IMR-90 (cell line): ENCODE measurements at regions not wholly inside any gene's neighbourhood (a gene's known extent, or its start where the extent isn't known, plus 50 kb on each side); places are given as distances from the start of the nearest gene placed in this dataset.
A peak's percentile ranks its signal among the peaks of the same experiment; 100 is the strongest.

Experiments
- ATAC-seq: fragments of 200-7000 bp; cut with Tn5 transposase; 2 replicates; pipeline ENCODE4 v1.9.1; 2020; ENCODE audit warnings: low read depth, mild to moderate bottlenecking, moderate library complexity
- BruUV-seq: library from RNA; stranded (reverse); fragments of 400-500 nt; replicated peaks from 2 replicates; lab custom pipeline; 2021; lab: Mats Ljungman, UMichigan
- CTCF ChIA-PET: fragments of 300-600 bp; formaldehyde crosslinking; extraction: SDS; loops from one replicate; lab custom pipeline; 2021; ENCODE audit warnings: antibody characterized with exemption; lab: Yijun Ruan, JAX
- POLR2A ChIA-PET: fragments of 300-600 bp; sonication (Branson Sonifier 250); formaldehyde crosslinking; loops from one replicate; lab custom pipeline; 2022; ENCODE audit warnings: antibody characterized with exemption; ENCODE audit not compliant: unreplicated experiment; lab: Charles Lee
- DNase-seq: peaks from one replicate; pipeline ENCODE4 v3.0.0; 2013
- H2AFZ ChIP-seq: replicated peaks from 2 replicates; pipeline ENCODE3; 2013; ENCODE audit warnings: low read length, mild to moderate bottlenecking; ENCODE audit not compliant: poor library complexity
- H2AK5ac ChIP-seq: 2 replicates; pipeline ENCODE4 v1.6.1; 2013; ENCODE audit warnings: low read depth, low read length, inconsistent platforms
- H2AK9ac ChIP-seq: replicated peaks from 2 replicates; pipeline ENCODE3; 2013; ENCODE audit warnings: mild to moderate bottlenecking, low read depth, low read length, moderate library complexity; ENCODE audit not compliant: poor library complexity
- H2BK120ac ChIP-seq: 2 replicates; pipeline ENCODE4 v1.6.1; 2013; ENCODE audit warnings: low read depth, low read length, inconsistent platforms
- H2BK15ac ChIP-seq: 3 replicates; pipeline ENCODE4 v1.6.1; 2013; ENCODE audit warnings: low read depth, low read length, inconsistent platforms
- H2BK20ac ChIP-seq: 2 replicates; pipeline ENCODE4 v1.6.1; 2013; ENCODE audit warnings: low read depth, mild to moderate bottlenecking, inconsistent platforms, low read length, moderate library complexity
- H2BK5ac ChIP-seq: 2 replicates; pipeline ENCODE4 v1.6.1; 2013; ENCODE audit warnings: mild to moderate bottlenecking, low read depth, low read length, inconsistent platforms; ENCODE audit not compliant: poor library complexity, severe bottlenecking
- H3K14ac ChIP-seq: replicated peaks from 2 replicates; pipeline ENCODE4 v1.6.1; 2013; ENCODE audit warnings: low read depth, low read length, inconsistent platforms
- H3K18ac ChIP-seq: 2 replicates; pipeline ENCODE4 v1.6.1; 2013; ENCODE audit warnings: low read depth, low read length, control low read depth
- H3K23ac ChIP-seq: 2 replicates; pipeline ENCODE4 v1.6.1; 2013; ENCODE audit warnings: low read depth, low read length, inconsistent platforms
- H3K27ac ChIP-seq: 2 replicates; pipeline ENCODE4 v1.5.1; 2013; ENCODE audit warnings: mild to moderate bottlenecking, control low read depth, low read length; ENCODE audit not compliant: insufficient read depth
- H3K27me3 ChIP-seq: 2 replicates; pipeline ENCODE4 v1.6.1; 2013; ENCODE audit warnings: low read length; ENCODE audit not compliant: control insufficient read depth, insufficient read depth
- H3K36me3 ChIP-seq: 2 replicates; pipeline ENCODE4 v1.6.1; 2013; ENCODE audit warnings: low read length, mixed read lengths; ENCODE audit not compliant: control insufficient read depth, insufficient read depth
- H3K4ac ChIP-seq: 2 replicates; pipeline ENCODE4 v1.6.1; 2013; ENCODE audit warnings: low read depth, low read length, inconsistent platforms
- H3K4me1 ChIP-seq: 2 replicates; pipeline ENCODE4 v1.6.1; 2013; ENCODE audit warnings: low read length, mixed read lengths; ENCODE audit not compliant: control insufficient read depth, insufficient read depth
- H3K4me2 ChIP-seq: 2 replicates; pipeline ENCODE4 v1.6.1; 2013; ENCODE audit warnings: low read depth, mild to moderate bottlenecking, control low read depth, low read length, moderate library complexity
- H3K4me3 ChIP-seq: 2 replicates; pipeline ENCODE4 v1.5.1; 2013; ENCODE audit warnings: low read depth, mild to moderate bottlenecking, control low read depth, low read length, moderate library complexity; ENCODE audit not compliant: insufficient read depth
- H3K56ac ChIP-seq: 2 replicates; pipeline ENCODE4 v1.6.1; 2013; ENCODE audit warnings: low read length, inconsistent platforms; ENCODE audit not compliant: insufficient read depth; ENCODE audit errors: extremely low read depth
- H3K79me1 ChIP-seq, 2 experiments: 2 replicates each; pipeline ENCODE4 v1.6.1; 2013; ENCODE audit warnings: low read length in 2 of 2, inconsistent platforms in 1 of 2, low read depth in 1 of 2
- H3K9ac ChIP-seq: 2 replicates; pipeline ENCODE4 v1.6.1; 2013; ENCODE audit warnings: low read depth, low read length, control low read depth
- H3K9me1 ChIP-seq: 2 replicates; pipeline ENCODE4 v1.6.1; 2013; ENCODE audit warnings: low read length, inconsistent platforms; ENCODE audit not compliant: insufficient read depth
- H3K9me3 ChIP-seq: 2 replicates; pipeline ENCODE4 v1.6.1; 2013; ENCODE audit warnings: low read length; ENCODE audit not compliant: control insufficient read depth, insufficient read depth
- H4K20me1 ChIP-seq: 2 replicates; pipeline ENCODE4 v1.6.1; 2013; ENCODE audit warnings: low read length, inconsistent platforms; ENCODE audit not compliant: insufficient read depth
- H4K5ac ChIP-seq: 2 replicates; pipeline ENCODE4 v1.6.1; 2013; ENCODE audit warnings: mild to moderate bottlenecking, low read depth, low read length, control low read depth
- H4K8ac ChIP-seq, 2 experiments: 2 replicates each; pipeline ENCODE4 v1.6.1; 2013; ENCODE audit warnings: low read depth in 2 of 2, low read length in 2 of 2, control low read depth in 1 of 2, inconsistent platforms in 1 of 2
- H4K91ac ChIP-seq: 2 replicates; pipeline ENCODE4 v1.6.1; 2013; ENCODE audit warnings: low read depth, low read length, inconsistent platforms; ENCODE audit not compliant: insufficient read depth
- CHD1 ChIP-seq: IDR thresholded peaks from 2 replicates; pipeline ENCODE4 v1.6.1; 2012; ENCODE audit warnings: low read depth, low read length, improper control_type of control experiment
- CTCF ChIP-seq: conservative IDR thresholded peaks from 2 replicates; pipeline ENCODE4 v1.5.1; 2012; ENCODE audit warnings: mild to moderate bottlenecking, low read depth, low read length, improper control_type of control experiment
- FOS ChIP-seq: fragments of 150-350 bp; IDR thresholded peaks from 2 replicates; pipeline ENCODE4 v1.6.1; 2016; ENCODE audit warnings: low read depth, low read length
- MXI1 ChIP-seq: IDR thresholded peaks from 2 replicates; pipeline ENCODE4 v1.6.1; 2012; ENCODE audit warnings: low read depth, mild to moderate bottlenecking, low read length, moderate library complexity, borderline replicate concordance
- NFE2L2 ChIP-seq: fragments of 150-350 bp; IDR thresholded peaks from 2 replicates; pipeline ENCODE4 v1.6.1; 2016; ENCODE audit warnings: low read depth, mild to moderate bottlenecking, low read length
- POLR2A ChIP-seq: IDR thresholded peaks from 2 replicates; pipeline ENCODE4 v1.6.1; 2012; ENCODE audit warnings: mild to moderate bottlenecking, low read depth, low read length
- RAD21 ChIP-seq: IDR thresholded peaks from 2 replicates; pipeline ENCODE4 v1.6.1; 2012; ENCODE audit warnings: low read length, improper control_type of control experiment
- RCOR1 ChIP-seq: IDR thresholded peaks from 2 replicates; pipeline ENCODE4 v1.6.1; 2012; ENCODE audit warnings: mild to moderate bottlenecking, low read length, improper control_type of control experiment; ENCODE audit not compliant: insufficient replicate concordance
- RFX5 ChIP-seq: IDR thresholded peaks from 2 replicates; pipeline ENCODE4 v1.8.0; 2012; ENCODE audit warnings: low read depth, mild to moderate bottlenecking, low read length, moderate library complexity
- SMC3 ChIP-seq: fragments of 150-350 bp; IDR thresholded peaks from 2 replicates; pipeline ENCODE4 v1.6.1; 2016; ENCODE audit warnings: low read depth, mild to moderate bottlenecking, antibody characterized with exemption, low read length, moderate library complexity
- USF2 ChIP-seq: fragments of 150-350 bp; IDR thresholded peaks from 2 replicates; pipeline ENCODE4 v1.6.1; 2017; ENCODE audit warnings: mild to moderate bottlenecking, antibody characterized with exemption, low read length, low read depth
- WGBS, 2 experiments: methylation state at CpG; one replicate each; pipeline versions ENCODE4 v1.1.5 to v1.1.7; 2013; ENCODE audit warnings: missing lambda C conversion rate in 2 of 2; ENCODE audit not compliant: insufficient read length in 1 of 2; ENCODE audit errors: extremely low coverage in 2 of 2; 5-methylcytosine and 5-hydroxymethylcytosine counted together
- dilution Hi-C: fragments of 300-500 bp; cut with HindIII; formaldehyde crosslinking; loops from one replicate; pipeline ENCODE4 v1.14.3; 2018; ENCODE audit warnings: low sequenced_read_pairs; ENCODE audit not compliant: unreplicated experiment
- in situ Hi-C: fragments of 300-500 bp; cut with MboI; formaldehyde crosslinking; loops from 3 replicates; pipeline ENCODE4 v1.14.3; 2019; ENCODE audit warnings: low sequenced_read_pairs, inconsistent platforms, mixed read lengths
- intact Hi-C: fragments of 100-400 bp; cut with micrococcal nuclease; formaldehyde crosslinking; loops from 2 replicates; pipeline ENCODE4 v1.10.0; 2022

GRCh38 chr21:27796106-27796505 is 829.2 kb upstream of the ADAMTS5 start:
- DNase-seq (peak; percentile 68), ATAC-seq (peak; percentile 75)
- no TSS peak for BruUV-seq
- no peak overlapping the region for H3K27ac ChIP-seq
- no peaks in the 10 kb centered on the region for H3K79me1 ChIP-seq
- no peak overlapping the region for H4K8ac ChIP-seq
- H3K23ac ChIP-seq: no peak overlapping the region
- H2BK20ac ChIP-seq: no peak overlapping the region
- no peaks in the 10 kb centered on the region for H3K36me3 ChIP-seq
- no peak overlapping the region for H3K4me2 ChIP-seq
- no peak overlapping the region for H2AK9ac ChIP-seq
- no peak overlapping the region for H3K56ac ChIP-seq
- ChIA-PET POLR2A (interaction anchor here (0.7 kb wide), 1 partner anchor 22 kb away, joined by 3 read pairs; no protein-coding TSS in a partner anchor), CTCF (interaction anchor here (0.7 kb wide), 2 partner anchors 10 to 834 kb away, joined by 3 read pairs; no protein-coding TSS in a partner anchor)
- H3K9me3 ChIP-seq: no peaks in the 10 kb centered on the region
- H2BK15ac ChIP-seq: no peak overlapping the region
- H2BK120ac ChIP-seq: no peak overlapping the region
- H4K5ac ChIP-seq: no peak overlapping the region
- H3K4me1 ChIP-seq: no peaks in the 10 kb centered on the region
- dilution Hi-C loops (no loop called here), intact Hi-C loops (loop anchor here (5.0 kb wide), 1 partner anchor 949 kb away; the partner anchor contains the start of gene ADAMTS1), in situ Hi-C loops (no loop called here)
- no peak overlapping the region for H3K14ac ChIP-seq
- H3K4me3 ChIP-seq: no peak overlapping the region
- no peak overlapping the region for H2BK5ac ChIP-seq
- no peaks in the 10 kb centered on the region for H4K20me1 ChIP-seq
- no peak overlapping the region for H4K91ac ChIP-seq
- WGBS, 2 experiments: no CpG with 5 or more reads among the region's 2 CpGs
- no peak overlapping the region for H3K18ac ChIP-seq
- no peak for TF ChIP-seq SMC3
- no peak for TF ChIP-seq CTCF
- TF ChIP-seq MXI1: no peak
- no peak for TF ChIP-seq CHD1
- TF ChIP-seq RFX5: no peak
- no peak for TF ChIP-seq USF2
- no peak for TF ChIP-seq RAD21
- TF ChIP-seq POLR2A: no peak
- TF ChIP-seq RCOR1: no peak
- no peak for TF ChIP-seq FOS
- no peak for TF ChIP-seq NFE2L2
- H3K27me3 ChIP-seq: no peaks in the 10 kb centered on the region
- no peak overlapping the region for H3K4ac ChIP-seq
- no peak overlapping the region for H2AFZ ChIP-seq
- no peak overlapping the region for H2AK5ac ChIP-seq
- no peak overlapping the region for H3K9ac ChIP-seq
- H3K9me1 ChIP-seq: no peaks in the 10 kb centered on the region
